ENCODE measurements at regions not wholly inside any gene's neighbourhood (a gene's known extent, or its start where the extent isn't known, plus 50 kb on each side); places are given as distances from the start of the nearest gene placed in this dataset.
"Not testable (repeated sequence)": the region's sequence is repeated elsewhere in the genome, so short reads cannot be mapped to it uniquely, and the experiment has no call there.

GRCh38 chr20:30500447-30500820 lies 757.0 kb upstream of the DEFB115 start:
- H3K36me3 Mint-ChIP-seq; H3K9me3 Mint-ChIP-seq; H3K27me3 Mint-ChIP-seq; H3K4me1 Mint-ChIP-seq; ATAC-seq (replicated peaks); H3K27ac Mint-ChIP-seq; H3K4me3 Mint-ChIP-seq; DNase-seq: not testable (repeated sequence)

- Mint-ChIP-seq H3K27ac (no peak overlapping the region), H3K4me1 (no peaks in the 10 kb centered on the region), H3K36me3 (no peaks in the 10 kb centered on the region), H3K9me3 (no peaks in the 10 kb centered on the region), H3K27me3 (no peaks in the 10 kb centered on the region), H3K4me3 (no peak overlapping the region)
- DNase-seq (no peak), ATAC-seq (replicated peaks) (no peak)
Measured at GRCh38 chr20:30500829-30501440, 756.5 kb upstream of the DEFB115 start.

GRCh38 chr20:30502670-30503069 lies 754.8 kb upstream of the DEFB115 start:
- H3K4me1 Mint-ChIP-seq = no peaks in the 10 kb centered on the region
- H3K4me3 Mint-ChIP-seq = no peak overlapping the region
- DNase-seq = no peak
- H3K9me3 Mint-ChIP-seq = peaks cover 2 to 4% of the 10 kb centered on the region in 2 donors
- no peak overlapping the region for H3K27ac Mint-ChIP-seq
- ATAC-seq (replicated peaks) = no peak
- no peaks in the 10 kb centered on the region for H3K36me3 Mint-ChIP-seq
- H3K27me3 Mint-ChIP-seq = no peaks in the 10 kb centered on the region

- H3K27me3 Mint-ChIP-seq; H3K27ac Mint-ChIP-seq; H3K36me3 Mint-ChIP-seq; H3K4me3 Mint-ChIP-seq; DNase-seq; H3K9me3 Mint-ChIP-seq; ATAC-seq (replicated peaks); H3K4me1 Mint-ChIP-seq: not testable (repeated sequence)
Measured at GRCh38 chr20:30503204-30503603, 754.3 kb upstream of the DEFB115 start.

- H3K27me3 Mint-ChIP-seq = no peaks in the 10 kb centered on the region
- no peaks in the 10 kb centered on the region for H3K4me1 Mint-ChIP-seq
- H3K9me3 Mint-ChIP-seq = peaks cover 2 to 4% of the 10 kb centered on the region in 2 donors
- no peak overlapping the region for H3K4me3 Mint-ChIP-seq
- DNase-seq = no peak
- no peaks in the 10 kb centered on the region for H3K36me3 Mint-ChIP-seq
- H3K27ac Mint-ChIP-seq = no peak overlapping the region
- no peak for ATAC-seq (replicated peaks)
Measured at GRCh38 chr20:30503992-30504570, 753.4 kb upstream of the DEFB115 start.

- ATAC-seq (replicated peaks) = no peak
- Mint-ChIP-seq H3K4me3 (no peak overlapping the region), H3K4me1 (no peaks in the 10 kb centered on the region), H3K9me3 (peaks cover 5 to 8% of the 10 kb centered on the region in 2 donors), H3K36me3 (no peaks in the 10 kb centered on the region), H3K27ac (no peak overlapping the region), H3K27me3 (no peaks in the 10 kb centered on the region)
- DNase-seq = no peak
Measured at GRCh38 chr20:30505566-30505965, 751.9 kb upstream of the DEFB115 start.

- Mint-ChIP-seq H3K4me3 (no peak overlapping the region), H3K27ac (no peak overlapping the region), H3K4me1 (no peaks in the 10 kb centered on the region), H3K27me3 (no peaks in the 10 kb centered on the region), H3K9me3 (peaks cover 7 to 12% of the 10 kb centered on the region in 2 donors), H3K36me3 (peaks cover 0 to 3% of the 10 kb centered on the region in 2 donors)
- ATAC-seq (replicated peaks) (no peak), DNase-seq (no peak)
Measured at GRCh38 chr20:30506100-30506499, 751.4 kb upstream of the DEFB115 start.

GRCh38 chr20:30508382-30508781 lies 749.1 kb upstream of the DEFB115 start:
- DNase-seq; H3K4me3 Mint-ChIP-seq; ATAC-seq (replicated peaks); H3K27me3 Mint-ChIP-seq; H3K36me3 Mint-ChIP-seq; H3K27ac Mint-ChIP-seq; H3K4me1 Mint-ChIP-seq: not testable (repeated sequence)
- H3K9me3 Mint-ChIP-seq = peaks cover 10 to 12% of the 10 kb centered on the region in 2 donors

GRCh38 chr20:30511322-30512030 lies 746.0 kb upstream of the DEFB115 start:
- ATAC-seq (replicated peaks) (no peak), DNase-seq (no peak)
- no peaks in the 10 kb centered on the region for H3K27me3 Mint-ChIP-seq
- no peak overlapping the region for H3K4me3 Mint-ChIP-seq
- H3K4me1 Mint-ChIP-seq = no peaks in the 10 kb centered on the region
- peaks cover 0 to 6% of the 10 kb centered on the region in 2 donors for H3K36me3 Mint-ChIP-seq
- H3K27ac Mint-ChIP-seq = no peak overlapping the region
- H3K9me3 Mint-ChIP-seq = peaks cover 15 to 18% of the 10 kb centered on the region in 2 donors

- ATAC-seq (replicated peaks) = no peak
- no peak for DNase-seq
- Mint-ChIP-seq H3K27me3 (no peaks in the 10 kb centered on the region), H3K4me3 (no peak overlapping the region), H3K4me1 (no peaks in the 10 kb centered on the region), H3K27ac (no peak overlapping the region), H3K36me3 (peaks cover 0 to 6% of the 10 kb centered on the region in 2 donors), H3K9me3 (peaks cover 14% of the 10 kb centered on the region in 2 donors)
Measured at GRCh38 chr20:30513050-30513628, 744.3 kb upstream of the DEFB115 start.

- H3K27me3 Mint-ChIP-seq; H3K4me3 Mint-ChIP-seq; DNase-seq; H3K27ac Mint-ChIP-seq; H3K9me3 Mint-ChIP-seq; ATAC-seq (replicated peaks); H3K4me1 Mint-ChIP-seq; H3K36me3 Mint-ChIP-seq: not testable (repeated sequence)
Measured at GRCh38 chr20:30515915-30516314, 741.5 kb upstream of the DEFB115 start.

- DNase-seq; H3K4me1 Mint-ChIP-seq; H3K36me3 Mint-ChIP-seq; H3K27me3 Mint-ChIP-seq; H3K4me3 Mint-ChIP-seq; H3K9me3 Mint-ChIP-seq; H3K27ac Mint-ChIP-seq; ATAC-seq (replicated peaks): not testable (repeated sequence)
Measured at GRCh38 chr20:30518906-30519305, 738.6 kb upstream of the DEFB115 start.

- not testable (repeated sequence) for H3K9me3 Mint-ChIP-seq, H3K4me3 Mint-ChIP-seq
Measured at GRCh38 chr20:30521686-30522415, 735.6 kb upstream of the DEFB115 start.

GRCh38 chr20:30524155-30524554 lies 733.3 kb upstream of the DEFB115 start:
- not testable (repeated sequence) for H3K4me1 Mint-ChIP-seq; H3K9me3 Mint-ChIP-seq; H3K4me3 Mint-ChIP-seq; ATAC-seq (replicated peaks); H3K36me3 Mint-ChIP-seq; DNase-seq; H3K27me3 Mint-ChIP-seq; H3K27ac Mint-ChIP-seq

More at GRCh38 chr20:30521686-30522415, 735.6 kb upstream of the DEFB115 start:
- H3K36me3 Mint-ChIP-seq; DNase-seq; ATAC-seq (replicated peaks); H3K27me3 Mint-ChIP-seq; H3K27ac Mint-ChIP-seq; H3K4me1 Mint-ChIP-seq: not testable (repeated sequence)

Measured in stimulated activated naive B cell treated with anti-CD40 and anti-IgM and Interleukin-4, amounts not matched to agents 10 μg/mL and 1 μg/mL and 100 μg/mL, for 72 hours (primary cell).